SK-N-SH (cell line): ENCODE measurements at regions not wholly inside any gene's neighbourhood (a gene's known extent, or its start where the extent isn't known, plus 50 kb on each side); places are given as distances from the start of the nearest gene placed in this dataset.

ENCODE experiments used
- CTCF ChIA-PET: fragments of 300-600, 350-600 bp; formaldehyde crosslinking; extraction: SDS; loops from one replicate; lab custom pipeline; 2021; lab: Yijun Ruan, JAX
- POLR2A ChIA-PET: fragments of 350-600 bp; sonication (Branson Sonifier 250); formaldehyde crosslinking; extraction: SDS; loops from one replicate; lab custom pipeline; 2020; ENCODE audit warnings: antibody characterized with exemption, inconsistent platforms; lab: Yijun Ruan, JAX
- DNase-seq: peaks from one replicate; pipeline ENCODE4 v3.0.0; 2012
- H2AFZ ChIP-seq: fragments of 200-600 bp; sonication (generic); 2 replicates; pipeline ENCODE4 v1.8.1; 2016; ENCODE audit warnings: antibody characterized with exemption, mild to moderate bottlenecking, low read depth
- H3F3A ChIP-seq: fragments of 200-600 bp; sonication (generic); replicated peaks from 2 replicates; pipeline ENCODE3; 2016; ENCODE audit warnings: antibody characterized with exemption, mild to moderate bottlenecking; ENCODE audit not compliant: insufficient read depth
- H3K27ac ChIP-seq, 2 experiments: fragments of 200-500 bp in 1 of 2; fragments of 200-600 bp in 1 of 2; sonication (Bioruptor generic) in 1 of 2; sonication (generic), shearing (Covaris generic) in 1 of 2; 2 replicates each; pipeline versions ENCODE4 v1.5.1 to v1.6.1; 2014 to 2016; ENCODE audit warnings: low read depth in 2 of 2, inconsistent platforms in 1 of 2, low read length in 1 of 2, mild to moderate bottlenecking in 1 of 2, mixed read lengths in 1 of 2
- H3K27me3 ChIP-seq: fragments of 200-600 bp; sonication (generic), shearing (Covaris generic); 2 replicates; pipeline ENCODE4 v1.6.1; 2016; ENCODE audit warnings: mixed run types; ENCODE audit not compliant: insufficient read depth
- H3K36me3 ChIP-seq, 2 experiments: fragments of 200-500 bp in 1 of 2; fragments of 200-600 bp in 1 of 2; sonication (Bioruptor generic) in 1 of 2; sonication (generic) in 1 of 2; replicated peaks in 1 of 2; 2 replicates each; pipeline versions ENCODE3 to v1.5.1; 2014 to 2016; ENCODE audit warnings: low read length in 1 of 2, mild to moderate bottlenecking in 1 of 2; ENCODE audit not compliant: insufficient read depth in 2 of 2, control insufficient read depth in 1 of 2
- H3K4me1 ChIP-seq, 2 experiments: fragments of 200-500 bp in 1 of 2; fragments of 200-600 bp in 1 of 2; sonication (Bioruptor generic) in 1 of 2; sonication (generic), shearing (Covaris generic) in 1 of 2; 2 replicates each; pipeline versions ENCODE4 v1.5.1 to v1.6.1; 2014 to 2016; ENCODE audit warnings: low read depth in 1 of 2, low read length in 1 of 2, mixed run types in 1 of 2; ENCODE audit not compliant: insufficient read depth in 2 of 2, control insufficient read depth in 1 of 2
- H3K4me2 ChIP-seq: fragments of 200-600 bp; sonication (generic), shearing (Covaris generic); 2 replicates; pipeline ENCODE4 v1.6.1; 2017; ENCODE audit warnings: mixed run types
- H3K4me3 ChIP-seq, 2 experiments: fragments of 200-500 bp in 1 of 2; fragments of 200-600 bp in 1 of 2; sonication (Bioruptor generic) in 1 of 2; sonication (generic), shearing (Covaris generic) in 1 of 2; 2 replicates each; pipeline versions ENCODE4 v1.5.1 to v1.8.1; 2014 to 2016; ENCODE audit warnings: low read depth in 2 of 2, inconsistent platforms in 1 of 2, low read length in 1 of 2, mild to moderate bottlenecking in 1 of 2, mixed read lengths in 1 of 2, moderate library complexity in 1 of 2
- H3K79me2 ChIP-seq: fragments of 200-600 bp; sonication (generic); 2 replicates; pipeline ENCODE4 v1.8.1; 2017; ENCODE audit warnings: mild to moderate bottlenecking; ENCODE audit not compliant: insufficient read depth
- H3K9ac ChIP-seq: fragments of 200-600 bp; sonication (generic); 2 replicates; pipeline ENCODE4 v1.6.1; 2017; ENCODE audit warnings: mixed run types
- H3K9me2 ChIP-seq: fragments of 200-600 bp; sonication (generic); 2 replicates; pipeline ENCODE4 v1.6.1; 2017; ENCODE audit warnings: mixed run types
- H3K9me3 ChIP-seq: fragments of 200-600 bp; sonication (generic); 2 replicates; pipeline ENCODE4 v1.6.1; 2017; ENCODE audit warnings: mixed run types, mild to moderate bottlenecking, moderate library complexity
- H4K20me1 ChIP-seq: fragments of 200-600 bp; sonication (generic); 2 replicates; pipeline ENCODE4 v1.6.1; 2017; ENCODE audit warnings: mild to moderate bottlenecking, mixed run types; ENCODE audit not compliant: insufficient read depth
- CHD2 ChIP-seq: fragments of 150-350 bp; IDR thresholded peaks from 2 replicates; pipeline ENCODE4 v1.6.1; 2018; ENCODE audit warnings: low read length; ENCODE audit not compliant: partially characterized antibody
- EP300 ChIP-seq, 2 experiments: IDR thresholded peaks; 2 replicates each; pipeline versions ENCODE4 v1.4.0 to v1.6.1; 2012; ENCODE audit warnings: borderline replicate concordance in 1 of 2, low read depth in 1 of 2, low read length in 1 of 2
- EZH2phosphoT487 ChIP-seq: fragments of 200-600 bp; sonication (generic); IDR thresholded peaks from 2 replicates; pipeline ENCODE4 v1.6.1; 2017; ENCODE audit warnings: low read depth, mixed run types, mild to moderate bottlenecking, antibody characterized with exemption, moderate library complexity, borderline replicate concordance
- FOXJ3 ChIP-seq: sonication (generic); formaldehyde crosslinking; IDR thresholded peaks from 2 replicates; pipeline ENCODE4 v1.5.1; 2020; ENCODE audit warnings: mild to moderate bottlenecking, missing genetic modification reagents
- FOXM1 ChIP-seq: IDR thresholded peaks from 2 replicates; pipeline ENCODE4 v1.4.0; 2012; ENCODE audit warnings: low read depth, mild to moderate bottlenecking
- GABPA ChIP-seq: IDR thresholded peaks from 2 replicates; pipeline ENCODE4 v1.4.0; 2012; ENCODE audit warnings: low read depth, mild to moderate bottlenecking
- JUND ChIP-seq: IDR thresholded peaks from 2 replicates; pipeline ENCODE4 v1.4.0; 2012
- MAX ChIP-seq: IDR thresholded peaks from 2 replicates; pipeline ENCODE4 v1.4.0; 2012; ENCODE audit warnings: low read depth
- MXI1 ChIP-seq: IDR thresholded peaks from 2 replicates; pipeline ENCODE4 v1.6.1; 2012; ENCODE audit warnings: mild to moderate bottlenecking, low read depth, low read length, improper control_type of control experiment
- NFIC ChIP-seq: IDR thresholded peaks from 2 replicates; pipeline ENCODE4 v1.4.0; 2012; ENCODE audit warnings: borderline replicate concordance
- NRF1 ChIP-seq: IDR thresholded peaks from 2 replicates; pipeline ENCODE4 v1.6.1; 2012; ENCODE audit warnings: low read depth, mild to moderate bottlenecking, low read length
- POLR2AphosphoS5 ChIP-seq: IDR thresholded peaks from 2 replicates; pipeline ENCODE4 v1.6.1; 2012; ENCODE audit warnings: low read depth, low read length
- RFX5 ChIP-seq: IDR thresholded peaks from 2 replicates; pipeline ENCODE4 v1.6.1; 2012; ENCODE audit warnings: mild to moderate bottlenecking, improper control_type of control experiment, low read length
- SMC3 ChIP-seq: IDR thresholded peaks from 2 replicates; pipeline ENCODE4 v1.6.1; 2012; ENCODE audit warnings: low read depth, low read length, improper control_type of control experiment
- TAF1 ChIP-seq: IDR thresholded peaks from 2 replicates; pipeline ENCODE4 v1.6.1; 2012; ENCODE audit warnings: low read depth, mild to moderate bottlenecking, low read length, moderate library complexity, borderline replicate concordance
- TCF12 ChIP-seq: IDR thresholded peaks from 2 replicates; pipeline ENCODE4 v1.4.0; 2012
- USF2 ChIP-seq: fragments of 150-350 bp; IDR thresholded peaks from 2 replicates; pipeline ENCODE4 v1.6.1; 2017; ENCODE audit warnings: antibody characterized with exemption, low read length, low read depth, borderline replicate concordance
- WGBS: methylation state at CpG from one replicate; pipeline ENCODE4 v1.1.6; 2017; ENCODE audit warnings: low lambda C conversion rate; 5-methylcytosine and 5-hydroxymethylcytosine counted together
- TF ChIP-seq, protein P1 (sequence below): IDR thresholded peaks from 2 replicates; pipeline ENCODE4 v1.4.0; 2012; ENCODE audit warnings: low read depth, borderline replicate concordance

- no peak for DNase-seq
- Histone ChIP-seq H3K27ac (no peak overlapping the region), H3K9ac (no peak overlapping the region), H3K9me3 (0 out of 2 replicates have a peak, but pooled peaks cover 6% of the 10 kb centered on the region), H3K4me3 (no peak overlapping the region), H3K79me2 (no peaks in the 10 kb centered on the region), H3K27me3 (no peaks in the 10 kb centered on the region), H4K20me1 (no peaks in the 10 kb centered on the region), H2AFZ (no peak overlapping the region), H3K4me1 (no peaks in the 10 kb centered on the region), H3K36me3 (no peaks in the 10 kb centered on the region), H3F3A (no peaks in the 10 kb centered on the region), H3K9me2 (no peaks in the 10 kb centered on the region), H3K4me2 (no peak overlapping the region)
- ChIA-PET POLR2A (no interaction called here), CTCF (no interaction called here)
- 14% methylated on average over 7 of the region's 7 CpGs for WGBS
- TF ChIP-seq USF2 (no peak), CHD2 (no peak), MAX (no peak), TCF12 (no peak), EZH2phosphoT487 (no peak), SMC3 (no peak), NFIC (no peak), NRF1 (no peak), JUND (no peak), EP300 (IDR thresholded peaks at IDR 0.05; ENCODE audit: borderline replicate concordance in 1 of 2, low read depth in 1 of 2, low read length in 1 of 2) (no peak)
Observed at GRCh38 chr20:55535366-55535765, 470.0 kb downstream of the CBLN4 start.

- H3K27ac ChIP-seq: no peak overlapping the region
- H3K4me3 ChIP-seq: no peak overlapping the region
- no peak overlapping the region for H3K9ac ChIP-seq
- no peaks in the 10 kb centered on the region for H3K79me2 ChIP-seq
- H4K20me1 ChIP-seq: no peaks in the 10 kb centered on the region
- H3K9me2 ChIP-seq: no peaks in the 10 kb centered on the region
- no peaks in the 10 kb centered on the region for H3K36me3 ChIP-seq
- H3K27me3 ChIP-seq: no peaks in the 10 kb centered on the region
- DNase-seq: no peak
- CTCF ChIA-PET: interaction anchor here (1.2 kb wide), 1 partner anchor 10 kb away, joined by 3 read pairs; no protein-coding TSS in a partner anchor
- H3K4me1 ChIP-seq: no peaks in the 10 kb centered on the region
- 0 out of 2 replicates have a peak, but pooled peaks cover 6% of the 10 kb centered on the region for H3K9me3 ChIP-seq
- 52% methylated on average over 3 of the region's 3 CpGs for WGBS
- H3F3A ChIP-seq: no peaks in the 10 kb centered on the region
- no peak for TF ChIP-seq RFX5
- TF ChIP-seq MAX: no peak
- no peak for TF ChIP-seq EP300 (IDR thresholded peaks at IDR 0.05; ENCODE audit: borderline replicate concordance in 1 of 2, low read depth in 1 of 2, low read length in 1 of 2)
- no peak for TF ChIP-seq POLR2AphosphoS5
- TF ChIP-seq, protein P1, sequence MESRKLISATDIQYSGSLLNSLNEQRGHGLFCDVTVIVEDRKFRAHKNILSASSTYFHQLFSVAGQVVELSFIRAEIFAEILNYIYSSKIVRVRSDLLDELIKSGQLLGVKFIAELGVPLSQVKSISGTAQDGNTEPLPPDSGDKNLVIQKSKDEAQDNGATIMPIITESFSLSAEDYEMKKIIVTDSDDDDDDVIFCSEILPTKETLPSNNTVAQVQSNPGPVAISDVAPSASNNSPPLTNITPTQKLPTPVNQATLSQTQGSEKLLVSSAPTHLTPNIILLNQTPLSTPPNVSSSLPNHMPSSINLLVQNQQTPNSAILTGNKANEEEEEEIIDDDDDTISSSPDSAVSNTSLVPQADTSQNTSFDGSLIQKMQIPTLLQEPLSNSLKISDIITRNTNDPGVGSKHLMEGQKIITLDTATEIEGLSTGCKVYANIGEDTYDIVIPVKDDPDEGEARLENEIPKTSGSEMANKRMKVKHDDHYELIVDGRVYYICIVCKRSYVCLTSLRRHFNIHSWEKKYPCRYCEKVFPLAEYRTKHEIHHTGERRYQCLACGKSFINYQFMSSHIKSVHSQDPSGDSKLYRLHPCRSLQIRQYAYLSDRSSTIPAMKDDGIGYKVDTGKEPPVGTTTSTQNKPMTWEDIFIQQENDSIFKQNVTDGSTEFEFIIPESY: no peak
- no peak for TF ChIP-seq GABPA
- no peak for TF ChIP-seq MXI1
- TF ChIP-seq CHD2: no peak
- no peak for TF ChIP-seq FOXJ3
- no peak for TF ChIP-seq JUND
- no peak for TF ChIP-seq SMC3
- no peak for TF ChIP-seq FOXM1
- no peak for TF ChIP-seq EZH2phosphoT487
- TF ChIP-seq TAF1: no peak
- no peak overlapping the region for H3K4me2 ChIP-seq
- POLR2A ChIA-PET: no interaction called here
- no peak overlapping the region for H2AFZ ChIP-seq
Observed at GRCh38 chr20:55533632-55534031, 471.7 kb downstream of the CBLN4 start.
